NCI-H1105 treated with DMSO at 0.1 percent for 48 hours (cell line): ENCODE measurements at regions not wholly inside any gene's neighbourhood (a gene's known extent, or its start where the extent isn't known, plus 50 kb on each side); places are given as distances from the start of the nearest gene placed in this dataset.
"Not testable (repeated sequence)": the region's sequence is repeated elsewhere in the genome, so short reads cannot be mapped to it uniquely, and the experiment has no call there.

Experiments used
- DNase-seq: peaks from one replicate; lab custom pipeline; 2025; lab: John Stamatoyannopoulos, UW

DNA sequence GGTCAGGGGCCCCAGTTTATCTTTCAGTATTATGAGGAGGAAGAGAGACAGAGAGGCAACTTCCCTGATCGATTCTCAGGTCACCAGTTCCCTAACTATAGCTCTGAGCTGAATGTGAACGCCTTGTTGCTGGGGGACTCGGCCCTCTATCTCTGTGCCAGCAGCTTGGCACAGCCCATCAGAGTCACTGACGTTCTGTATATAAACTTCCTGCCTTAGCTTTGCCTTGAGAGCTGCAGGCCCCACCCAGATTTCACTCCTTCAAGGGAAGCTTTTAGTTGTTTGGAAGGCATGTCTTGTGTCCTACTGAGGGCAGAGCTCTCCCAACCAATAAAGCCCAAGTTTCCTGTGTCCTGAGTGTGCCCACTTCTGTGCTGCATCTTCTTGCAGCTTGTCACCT, 242.5 kb upstream of the PRSS58 start:
- no peak for DNase-seq

DNA sequence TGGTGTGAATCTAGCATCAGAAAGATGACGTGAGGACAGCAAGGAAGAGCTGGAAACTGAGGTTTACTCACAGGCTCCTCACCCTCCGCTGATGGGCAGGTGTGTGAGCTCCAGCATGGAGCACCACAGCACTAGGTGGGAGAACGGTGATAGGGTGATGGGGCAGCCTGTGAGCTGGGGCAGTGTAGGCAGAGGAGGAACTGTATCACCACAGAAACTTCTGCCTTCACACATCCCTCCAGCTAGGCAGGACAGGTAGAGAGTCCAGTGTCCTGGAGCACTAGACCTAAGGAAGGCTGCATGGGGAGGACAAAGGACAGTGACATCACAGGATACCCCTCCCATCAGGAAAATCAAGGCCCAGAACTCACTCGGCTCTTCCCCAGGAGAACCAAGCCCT, 241.8 kb upstream of the PRSS58 start:
- no peak for DNase-seq

DNA sequence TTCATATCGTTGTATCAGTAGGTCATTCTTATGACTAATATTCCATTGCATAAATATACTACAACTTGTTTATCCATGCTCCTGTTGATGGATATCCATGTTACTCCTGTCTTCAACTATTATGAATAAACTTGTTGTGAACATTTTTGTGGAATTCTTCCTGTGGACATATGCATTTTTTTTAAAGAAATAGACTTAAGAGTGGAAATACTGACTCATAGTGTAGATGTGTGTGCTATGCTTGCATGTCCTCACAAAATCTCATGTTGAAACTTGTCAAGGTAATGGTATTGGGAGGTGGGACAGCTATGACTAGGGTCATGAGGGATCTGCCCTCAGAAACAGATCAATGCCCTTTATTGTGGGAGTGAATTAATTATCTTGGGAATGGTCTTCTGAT, 240.5 kb upstream of the PRSS58 start:
- DNase-seq = no peak

DNA sequence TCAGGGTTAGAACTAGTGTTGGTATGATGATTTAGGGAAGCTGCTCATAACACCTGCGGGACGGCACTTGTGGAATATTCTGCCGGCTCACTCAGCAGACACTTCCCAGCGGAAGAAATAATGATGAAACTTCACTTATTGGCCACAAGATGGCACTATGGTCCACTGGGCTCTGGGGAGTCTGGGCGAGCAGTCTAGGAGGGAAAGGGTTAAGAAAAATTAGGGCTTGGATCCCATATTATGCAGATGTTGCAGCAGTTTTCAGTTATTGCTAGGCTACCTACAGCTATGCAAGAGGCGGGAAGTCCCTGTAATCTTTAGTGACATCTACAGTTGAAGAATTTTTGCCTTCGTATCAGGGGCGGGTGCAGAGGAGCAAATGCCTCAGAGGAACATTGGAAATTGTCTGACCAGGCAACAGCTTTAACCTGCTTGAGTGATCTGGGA, 238.7 kb upstream of the PRSS58 start:
- DNase-seq = peak; percentile 21

DNA sequence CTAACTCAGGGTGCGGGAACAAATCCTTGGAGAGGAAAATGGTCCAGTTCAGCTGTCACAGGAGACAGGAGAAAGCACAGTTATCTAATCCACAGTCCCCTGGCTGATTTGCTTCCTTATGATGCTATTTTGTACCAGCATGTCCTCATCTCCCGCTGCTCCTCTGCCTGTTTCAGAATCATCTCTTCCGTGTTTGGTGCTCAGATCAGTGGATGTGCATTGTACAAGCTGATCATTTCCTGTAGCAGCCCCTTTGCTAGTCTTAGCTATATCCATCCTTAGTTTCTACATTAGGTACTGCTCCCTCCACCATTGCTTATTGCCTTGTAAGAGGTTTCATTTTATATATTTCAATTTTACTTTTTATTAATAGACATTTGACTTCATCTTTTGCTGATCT, 238.0 kb upstream of the PRSS58 start:
- DNase-seq = not testable (repeated sequence)

DNA sequence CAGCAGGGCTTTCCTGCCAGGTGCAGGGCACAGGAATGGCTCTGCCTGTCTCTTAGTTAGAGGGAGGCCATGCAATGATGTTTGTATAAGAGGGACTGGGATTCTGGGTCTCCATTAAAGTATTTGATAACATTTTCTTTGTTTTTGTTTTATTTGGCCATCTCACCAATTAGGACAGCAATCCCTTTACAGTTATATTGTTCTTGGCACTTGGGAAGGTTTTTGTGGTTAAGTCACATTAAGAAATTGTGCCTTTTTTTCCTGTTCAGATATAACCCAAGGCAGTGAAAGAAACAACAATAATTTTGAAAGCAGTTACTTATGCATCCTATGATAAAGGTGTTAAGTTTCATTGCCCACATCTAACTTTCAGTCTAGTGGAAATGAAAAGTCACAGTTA, 237.4 kb upstream of the PRSS58 start:
- DNase-seq = not testable (repeated sequence)

DNA sequence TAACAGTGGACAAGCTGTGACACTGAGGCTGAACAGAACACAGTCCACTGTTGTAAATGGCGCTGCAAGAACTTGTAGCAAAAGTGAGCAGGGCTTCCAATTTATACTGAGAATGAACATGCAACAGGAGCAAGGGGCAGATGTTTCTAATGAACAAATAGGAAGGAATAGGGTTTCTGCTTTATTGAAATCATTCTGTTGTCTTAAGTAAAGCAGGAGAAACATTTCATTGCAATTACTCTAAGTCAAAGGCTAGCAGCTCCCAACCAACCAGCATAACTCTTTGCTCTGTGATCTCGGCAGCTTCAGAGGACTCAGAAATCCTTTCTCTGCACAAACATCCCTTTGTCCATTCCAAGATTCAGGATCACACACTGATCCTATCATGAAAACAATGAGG, 236.2 kb upstream of the PRSS58 start:
- no peak for DNase-seq

DNA sequence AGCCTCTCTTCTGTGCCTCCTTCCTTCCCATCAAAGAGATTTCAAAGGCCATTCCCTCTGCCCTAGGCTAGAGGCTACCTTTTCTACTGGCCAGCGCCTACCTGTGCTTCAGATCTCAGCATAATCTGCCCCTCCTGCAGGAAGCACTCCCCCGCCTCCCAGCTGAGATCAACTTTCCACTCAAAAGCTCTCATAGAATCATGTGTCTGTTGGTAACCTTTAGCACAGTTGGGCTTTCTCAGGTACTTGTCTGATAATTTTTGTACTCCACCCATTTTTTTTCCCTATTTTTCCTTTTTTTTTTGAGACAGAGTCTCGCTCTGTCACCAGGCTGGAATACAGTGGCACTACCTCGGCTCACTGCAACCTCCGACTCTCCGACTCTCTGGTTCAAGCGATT, 231.0 kb upstream of the PRSS58 start:
- no peak for DNase-seq

DNA sequence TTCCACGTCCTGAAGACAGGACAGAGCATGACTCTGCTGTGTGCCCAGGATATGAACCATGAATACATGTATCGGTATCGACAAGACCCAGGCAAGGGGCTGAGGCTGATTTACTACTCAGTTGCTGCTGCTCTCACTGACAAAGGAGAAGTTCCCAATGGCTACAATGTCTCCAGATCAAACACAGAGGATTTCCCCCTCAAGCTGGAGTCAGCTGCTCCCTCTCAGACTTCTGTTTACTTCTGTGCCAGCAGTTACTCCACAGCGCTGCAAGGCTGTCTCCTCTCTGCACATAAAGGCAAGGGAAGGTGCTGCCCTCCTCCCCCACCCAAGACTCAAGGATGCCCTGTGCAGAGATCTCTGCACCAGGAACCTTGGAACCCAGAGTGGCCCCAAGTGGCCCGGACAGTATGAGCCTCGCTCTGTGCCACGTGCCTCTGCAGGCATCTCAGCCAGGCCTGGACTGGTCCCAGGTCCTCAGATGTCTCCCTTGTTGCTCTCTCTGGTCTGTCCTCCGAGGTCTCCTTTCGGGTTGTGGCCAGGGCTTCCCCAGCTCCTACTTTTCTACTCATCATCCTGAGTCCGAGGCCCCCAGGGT, 230.3 kb upstream of the PRSS58 start:
- DNase-seq = no peak

DNA sequence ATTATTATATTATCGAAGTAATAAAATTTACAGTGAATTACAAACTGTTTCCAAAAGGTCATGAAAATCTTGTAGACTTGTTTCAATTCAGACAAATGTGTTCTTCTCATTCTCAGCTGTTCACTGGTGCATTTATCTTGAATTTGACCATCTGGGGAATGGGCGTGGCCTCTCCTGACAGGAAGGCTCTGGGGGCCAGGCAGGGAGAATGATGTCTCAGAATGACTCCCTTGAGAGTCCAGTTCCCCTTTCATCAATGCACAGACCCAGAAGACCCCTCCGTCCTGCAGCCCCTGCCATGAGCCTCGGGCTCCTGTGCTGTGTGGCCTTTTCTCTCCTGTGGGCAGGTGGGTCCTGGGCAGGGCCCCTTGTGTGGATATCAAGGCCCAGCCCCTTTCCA, 229.7 kb upstream of the PRSS58 start:
- not testable (repeated sequence) for DNase-seq

DNA sequence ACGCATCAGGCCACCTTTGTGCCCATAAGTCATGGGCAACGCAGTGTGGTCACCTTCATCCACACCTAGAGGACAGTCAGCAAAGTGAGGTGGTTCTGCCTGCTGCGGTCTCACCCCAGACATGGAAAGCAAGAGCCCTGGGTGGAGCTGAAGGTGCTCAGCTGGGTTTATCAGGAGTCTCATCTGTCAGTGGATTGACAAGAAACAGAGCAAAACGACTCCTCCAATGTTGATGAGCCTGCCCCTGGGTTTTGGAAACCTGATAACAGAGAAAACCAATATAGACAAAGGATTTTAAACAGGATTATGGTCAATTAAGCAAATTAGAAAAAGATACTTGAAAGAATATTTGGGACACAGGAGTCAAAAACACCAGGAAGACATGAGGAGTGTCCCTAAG, 229.3 kb upstream of the PRSS58 start:
- no peak for DNase-seq

DNA sequence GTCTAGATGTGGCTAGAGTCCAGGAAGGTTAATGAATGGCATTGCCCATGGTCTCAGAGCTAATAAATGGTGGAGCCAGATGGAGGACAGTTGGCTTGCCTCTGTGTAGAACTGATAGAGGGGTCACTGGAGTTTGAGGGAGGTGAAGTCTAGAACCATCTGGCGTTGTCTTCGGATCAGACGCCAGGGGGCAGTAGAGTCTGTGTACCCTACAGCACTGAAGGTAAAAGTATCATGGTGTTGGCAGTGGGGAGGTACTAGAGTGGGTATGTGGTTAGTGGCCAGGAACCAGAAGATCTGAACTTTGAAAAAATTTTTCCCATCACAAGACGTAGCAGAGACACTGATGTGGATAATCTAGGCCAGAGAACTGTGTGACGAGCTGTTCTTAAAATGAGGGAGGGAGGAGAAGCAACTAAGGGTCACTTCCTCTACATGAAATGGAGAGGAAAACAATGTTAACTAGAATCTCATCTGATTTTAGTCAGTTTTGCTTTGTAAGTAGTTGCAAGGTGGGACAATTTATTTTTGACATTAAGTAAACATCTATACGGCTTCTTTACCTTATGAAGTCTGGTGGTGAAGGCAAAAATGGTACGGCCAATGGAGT, 227.9 kb upstream of the PRSS58 start:
- DNase-seq = no peak

DNA sequence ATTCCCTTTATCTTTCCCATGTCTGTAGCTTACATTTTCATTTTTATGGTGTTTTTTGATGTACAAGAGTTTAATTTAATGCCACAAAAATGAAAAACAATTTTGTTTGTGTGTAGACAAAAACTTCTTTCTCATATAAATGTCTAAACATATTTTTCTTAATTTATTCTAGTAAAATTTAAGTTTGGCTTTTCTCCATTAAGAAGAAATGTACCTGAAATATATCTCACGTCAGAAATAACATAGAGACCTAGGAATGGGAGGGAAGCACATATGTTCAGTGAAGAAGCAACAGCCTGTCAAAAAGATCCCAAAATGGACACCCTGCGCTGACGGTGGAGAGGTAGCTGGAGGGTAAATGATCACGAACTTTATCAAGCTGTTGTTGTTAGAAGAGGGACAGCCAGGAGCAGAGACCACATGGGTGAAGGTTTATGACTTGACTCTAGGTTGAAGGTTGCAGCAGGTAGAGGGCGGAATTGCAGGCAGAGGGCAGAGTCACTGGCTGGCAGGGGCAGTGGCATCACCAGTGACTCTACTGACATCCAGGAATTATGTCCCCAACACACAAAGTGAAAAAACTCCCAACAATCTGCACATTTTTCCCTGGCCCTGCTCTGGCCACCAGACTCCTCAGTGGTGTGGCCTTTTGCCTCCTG, 225.9 kb upstream of the PRSS58 start:
- no peak for DNase-seq

DNA sequence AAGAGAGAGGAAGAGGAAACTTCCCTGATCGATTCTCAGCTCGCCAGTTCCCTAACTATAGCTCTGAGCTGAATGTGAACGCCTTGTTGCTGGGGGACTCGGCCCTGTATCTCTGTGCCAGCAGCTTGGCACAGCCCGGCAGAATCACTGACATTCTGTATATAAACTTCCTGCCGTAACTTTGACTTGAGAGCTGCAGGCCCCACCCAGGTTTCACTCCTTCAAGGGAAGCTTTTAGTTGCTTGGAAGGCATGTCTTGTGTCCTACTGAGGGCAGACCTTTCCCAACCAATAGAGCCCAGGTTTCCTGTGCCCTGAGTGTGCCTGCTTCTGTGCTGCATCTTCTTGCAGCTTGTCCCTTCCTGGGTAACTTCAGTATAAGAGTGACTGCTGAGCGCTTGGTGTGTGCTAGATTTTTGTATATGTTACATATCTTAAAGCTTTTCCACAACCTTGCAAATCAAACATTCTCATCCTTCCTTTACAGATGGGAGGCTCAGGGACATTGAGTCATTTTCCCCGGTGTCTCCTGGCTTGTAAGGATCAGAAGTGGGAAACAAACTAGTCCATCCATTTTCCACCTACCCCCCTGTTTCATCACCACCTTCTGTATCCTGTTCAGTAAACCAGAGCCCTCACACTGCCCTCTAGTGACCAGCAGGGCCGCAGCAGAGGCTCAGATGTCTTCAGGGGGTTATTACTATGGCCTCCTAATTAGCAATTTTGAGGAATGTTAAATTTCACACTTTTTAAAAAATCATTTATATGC, 225.2 kb upstream of the PRSS58 start:
- DNase-seq = peak; percentile 17

DNA sequence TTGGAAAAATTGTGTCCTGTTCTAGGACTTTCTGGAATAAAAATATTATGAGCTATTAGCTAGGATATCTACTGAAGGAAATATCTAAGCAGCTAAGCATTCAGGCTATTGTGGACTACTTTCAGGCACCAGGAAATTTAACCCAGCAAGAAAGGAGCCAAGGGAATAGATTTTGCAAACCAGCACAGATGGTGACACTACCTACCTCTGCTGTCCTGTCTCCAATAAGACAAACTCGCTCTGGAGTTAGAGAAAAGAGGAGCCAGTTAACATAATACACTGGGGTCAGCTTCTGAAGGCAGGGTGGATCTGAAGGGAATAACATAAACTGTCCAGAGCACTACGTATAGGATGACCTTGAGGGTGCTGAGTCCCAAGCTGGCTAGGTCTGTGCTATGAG, 223.7 kb upstream of the PRSS58 start:
- no peak for DNase-seq

DNA sequence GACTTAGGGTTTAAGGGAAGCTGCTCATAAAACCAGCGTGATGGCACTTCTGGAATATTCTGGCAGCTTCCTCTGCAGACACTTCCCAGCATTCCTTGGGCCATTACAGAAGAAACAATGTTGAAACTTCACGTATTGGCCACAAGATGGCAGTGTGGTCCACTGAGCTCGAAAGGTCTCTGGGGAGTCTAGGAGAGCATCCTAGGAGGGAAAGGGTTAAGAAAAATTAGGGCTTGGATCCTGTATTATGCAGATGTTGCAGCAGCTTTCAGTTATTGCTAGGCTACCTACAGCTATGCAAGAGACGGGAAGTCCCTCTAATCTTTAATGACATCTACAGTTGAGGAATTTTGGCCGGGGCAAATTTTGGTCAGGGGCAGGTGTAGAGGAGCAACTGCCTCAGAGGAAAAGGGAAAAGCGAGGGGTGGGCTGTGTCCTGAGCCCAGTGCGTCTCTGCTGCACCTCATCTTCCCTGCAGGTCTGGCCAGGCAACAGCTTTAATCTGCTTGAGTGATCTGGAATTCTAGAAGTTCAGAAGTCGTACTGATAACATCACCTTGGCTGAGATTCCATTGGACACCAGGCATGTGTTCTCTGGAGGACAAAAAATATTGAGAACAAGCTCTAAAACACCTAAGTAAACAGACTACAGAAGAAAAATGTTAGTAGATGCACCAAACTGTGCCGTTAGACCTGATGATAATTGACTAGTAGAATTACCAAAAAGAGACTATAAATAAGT, 220.8 kb upstream of the PRSS58 start:
- DNase-seq = peak; percentile 17

DNA sequence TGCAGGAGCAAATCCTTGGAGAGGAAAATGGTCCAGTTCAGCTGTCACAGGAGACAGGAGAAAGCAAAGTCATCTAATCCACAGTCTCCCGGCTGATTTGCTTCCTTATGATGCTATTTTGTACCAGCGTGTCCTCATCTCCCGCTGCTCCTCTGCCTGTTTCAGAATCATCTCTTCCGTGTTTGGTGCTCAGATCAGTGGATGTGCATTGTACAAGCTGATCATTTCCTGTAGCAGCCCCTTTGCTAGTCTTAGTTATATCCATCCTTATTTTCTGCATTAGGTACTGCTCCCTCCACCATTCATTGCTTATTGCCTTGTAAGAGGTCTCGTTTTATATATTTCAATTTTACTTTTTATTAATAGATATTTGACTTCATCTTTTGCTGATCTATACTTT, 219.9 kb upstream of the PRSS58 start:
- not testable (repeated sequence) for DNase-seq

DNA sequence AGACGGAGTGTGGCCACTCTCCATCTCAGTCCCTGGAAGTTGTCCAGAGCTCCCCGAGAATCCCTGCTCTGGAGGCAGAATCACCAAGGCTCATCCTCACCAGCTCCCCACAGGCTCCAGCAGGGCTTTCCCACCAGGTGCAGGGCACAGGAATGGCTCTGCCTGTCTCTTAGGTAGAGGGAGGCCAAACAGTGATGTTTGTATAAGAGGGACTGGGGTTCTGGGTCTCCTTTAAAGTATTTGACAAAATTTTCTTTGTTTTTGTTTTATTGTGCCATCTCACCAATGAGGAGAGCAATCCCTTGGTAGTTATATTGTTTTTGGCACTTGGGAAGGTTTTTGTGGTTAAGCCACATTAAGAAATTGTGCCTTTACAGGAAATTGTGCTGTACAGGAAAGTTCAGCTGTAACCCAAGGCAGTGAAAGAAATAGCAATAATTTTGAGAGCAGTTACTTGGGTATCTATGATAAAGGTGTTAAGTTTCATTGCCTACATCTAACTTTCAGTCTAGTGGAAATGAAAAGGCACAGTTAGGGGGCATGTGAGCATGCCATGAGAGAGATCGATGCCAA, 219.3 kb upstream of the PRSS58 start:
- no peak for DNase-seq

DNA sequence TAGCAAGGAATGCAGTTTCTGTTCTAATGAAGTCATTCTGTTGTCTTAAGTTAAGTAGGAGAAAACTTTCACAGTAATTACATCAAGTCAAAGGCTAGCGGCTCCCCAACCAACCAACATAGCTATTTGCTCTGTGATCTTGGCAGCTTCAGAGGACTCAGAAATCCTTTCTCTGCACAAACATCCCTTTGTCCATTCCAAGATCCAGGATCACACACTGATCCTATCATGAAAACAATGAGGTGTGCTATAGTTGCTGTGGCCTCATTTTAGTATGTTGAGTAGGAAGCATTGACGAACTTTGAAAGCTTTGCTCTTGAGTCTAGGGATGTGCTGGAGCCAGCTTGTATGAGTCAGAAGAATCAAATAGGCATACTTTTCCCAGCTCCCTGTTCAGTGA, 218.2 kb upstream of the PRSS58 start:
- DNase-seq = no peak

DNA sequence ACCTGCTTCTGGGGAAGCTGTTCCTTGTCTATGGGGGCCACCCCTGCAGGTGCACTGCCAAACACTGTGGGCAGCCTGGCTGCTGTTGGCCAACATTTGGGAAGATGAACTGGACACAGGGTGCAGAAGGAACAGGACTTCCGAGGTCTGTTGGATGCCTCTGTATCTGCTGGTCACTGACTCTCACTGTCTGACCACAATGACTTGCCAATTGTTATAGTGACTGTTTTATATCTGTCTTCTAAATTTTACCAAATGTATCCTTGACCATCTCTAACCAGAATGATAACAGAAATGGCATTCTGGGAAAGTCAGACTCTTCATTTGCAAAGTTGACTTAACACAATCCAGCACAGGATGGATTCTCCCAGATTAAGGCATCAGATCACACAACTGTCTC, 214.0 kb upstream of the PRSS58 start:
- peak; percentile 14 for DNase-seq

DNA sequence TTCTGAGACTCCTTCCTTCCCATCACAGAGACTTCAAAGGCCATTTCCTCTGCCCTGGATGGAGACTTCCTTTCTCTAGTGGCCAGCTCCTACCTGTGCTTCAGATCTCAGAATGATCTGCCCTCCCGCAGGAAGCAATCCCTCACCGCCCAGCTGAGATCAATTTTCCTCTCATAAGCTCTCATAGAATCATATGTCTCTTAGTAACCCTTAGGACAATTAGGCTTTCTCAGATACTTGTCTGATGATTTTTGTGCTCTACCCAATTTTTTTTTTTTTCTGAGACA, 212.6 kb upstream of the PRSS58 start:
- no peak for DNase-seq
